HepG2 (cell line): ENCODE measurements at regions not wholly inside any gene's neighbourhood (a gene's known extent, or its start where the extent isn't known, plus 50 kb on each side); places are given as distances from the start of the nearest gene placed in this dataset.

Source experiments
- ATAC-seq: fragments of 200-7000 bp; cut with Tn5 transposase; 3 replicates; pipeline ENCODE4 v1.9.1; 2020; ENCODE audit warnings: mild to moderate bottlenecking, moderate library complexity
- BruUV-seq: library from RNA; stranded (reverse); fragments of 400-500 nt; replicated peaks from 2 replicates; lab custom pipeline; 2021; lab: Mats Ljungman, UMichigan
- CTCF ChIA-PET: fragments of 300-600 bp; formaldehyde crosslinking; extraction: SDS; loops from one replicate; lab custom pipeline; 2021; ENCODE audit warnings: low total read pairs, inconsistent platforms, low intra/inter-chr PET ratio; lab: Yijun Ruan, JAX
- POLR2A ChIA-PET: fragments of 350-600 bp; sonication (Branson Sonifier 250); formaldehyde crosslinking; loops from one replicate; lab custom pipeline; 2020; ENCODE audit warnings: antibody characterized with exemption, inconsistent platforms; lab: Yijun Ruan, JAX
- DNase-seq: peaks from one replicate; pipeline ENCODE4 v3.0.0-alpha.2; 2015; ENCODE audit warnings: low spot score
- FAIRE-seq: peaks from 3 replicates; lab custom pipeline; 2011; peaks lifted over from hg19 to GRCh38; lab: Jason Lieb, UNC
- H2AFZ ChIP-seq: one replicate; pipeline ENCODE4 v1.6.1; 2011; ENCODE audit warnings: low read length, inconsistent platforms
- H3K27ac ChIP-seq: fragments of 300-600 bp; 3 replicates; pipeline ENCODE4 v1.8.0; 2011; ENCODE audit warnings: mixed run types, mild to moderate bottlenecking, mixed read lengths, low read length, inconsistent platforms; ENCODE audit not compliant: insufficient read depth; ENCODE audit errors: extremely low read length
- H3K27me3 ChIP-seq, 2 experiments: fragments of 200-600 bp in 1 of 2; 2 replicates in 1 of 2; 3 replicates in 1 of 2; pipeline versions ENCODE4 v1.6.0 to v1.8.0; 2011; ENCODE audit warnings: low read length in 2 of 2, mild to moderate bottlenecking in 2 of 2, moderate library complexity in 2 of 2, inconsistent platforms in 1 of 2; ENCODE audit not compliant: insufficient read depth in 2 of 2, control insufficient read depth in 1 of 2
- H3K36me3 ChIP-seq, 2 experiments: fragments of 200-600 bp in 1 of 2; replicated peaks in 1 of 2; 2 replicates in 1 of 2; 3 replicates in 1 of 2; pipeline versions ENCODE4 v1.5.1 to v1.8.0; 2011; ENCODE audit warnings: low read length in 2 of 2, inconsistent platforms in 1 of 2; ENCODE audit not compliant: insufficient read depth in 2 of 2, control insufficient read depth in 1 of 2
- H3K4me1 ChIP-seq: 2 replicates; pipeline ENCODE4 v1.5.1; 2012; ENCODE audit warnings: low read length, inconsistent platforms; ENCODE audit not compliant: insufficient read depth
- H3K4me2 ChIP-seq: 2 replicates; pipeline ENCODE4 v1.6.0; 2011; ENCODE audit warnings: low read depth, low read length, inconsistent platforms
- H3K4me3 ChIP-seq, 3 experiments: fragments of 200-600 bp in 1 of 3; sonication (generic), shearing (Covaris generic) in 1 of 3; replicated peaks in 1 of 3; 2 replicates each; pipeline ENCODE4 v1.5.1; 2011 to 2016; ENCODE audit warnings: low read length in 3 of 3, inconsistent platforms in 2 of 3, low read depth in 2 of 3, mild to moderate bottlenecking in 2 of 3, control low read depth in 1 of 3, mixed read lengths in 1 of 3; ENCODE audit not compliant: insufficient read depth in 1 of 3
- H3K79me2 ChIP-seq: one replicate; pipeline ENCODE4 v1.6.1; 2011; ENCODE audit warnings: low read length, inconsistent platforms; ENCODE audit not compliant: insufficient read depth
- H3K9ac ChIP-seq: 2 replicates; pipeline ENCODE4 v1.6.0; 2011; ENCODE audit warnings: mild to moderate bottlenecking, low read depth, low read length, inconsistent platforms; ENCODE audit not compliant: insufficient read depth
- H3K9me3 ChIP-seq: 2 replicates; pipeline ENCODE4 v1.5.1; 2012; ENCODE audit warnings: mild to moderate bottlenecking, low read length
- H4K20me1 ChIP-seq: 2 replicates; pipeline ENCODE4 v1.6.0; 2011; ENCODE audit warnings: inconsistent platforms, mild to moderate bottlenecking, low read length, moderate library complexity; ENCODE audit not compliant: insufficient read depth
- AKAP8 ChIP-seq: sonication (generic); formaldehyde crosslinking; IDR thresholded peaks from 2 replicates; pipeline ENCODE4 v1.5.1; 2020; ENCODE audit warnings: mild to moderate bottlenecking, missing genetic modification reagents
- CAMTA2 ChIP-seq: sonication (generic); formaldehyde crosslinking; IDR thresholded peaks from 2 replicates; pipeline ENCODE4 v1.4.0; 2020; ENCODE audit warnings: mild to moderate bottlenecking, missing genetic modification reagents, borderline replicate concordance
- CEBPB ChIP-seq: IDR thresholded peaks from 2 replicates; pipeline ENCODE4 v1.6.1; 2011; ENCODE audit warnings: low read depth, low read length, improper control_type of control experiment, borderline replicate concordance
- FOSL1 ChIP-seq: sonication (generic); formaldehyde crosslinking; IDR thresholded peaks from 2 replicates; pipeline ENCODE4 v1.9.0; 2021; ENCODE audit warnings: missing genetic modification reagents, borderline replicate concordance
- HMG20B ChIP-seq: conservative IDR thresholded peaks from 2 replicates; pipeline ENCODE4 v1.6.1; 2016; ENCODE audit warnings: missing genetic modification reagents, missing compliant biosample characterization
- NONO ChIP-seq, 2 experiments: fragments of 450-650 bp in 1 of 2; sonication (generic) in 1 of 2; formaldehyde crosslinking in 1 of 2; IDR thresholded peaks in 1 of 2; conservative IDR thresholded peaks in 1 of 2; 2 replicates each; pipeline versions ENCODE4 v1.6.1 to v1.8.0; 2017 to 2022; ENCODE audit warnings: mild to moderate bottlenecking in 1 of 2, missing genetic modification reagents in 1 of 2, moderate library complexity in 1 of 2
- TERF1 ChIP-seq: sonication (generic); formaldehyde crosslinking; IDR thresholded peaks from 2 replicates; pipeline ENCODE4 v1.8.0; 2022; ENCODE audit warnings: mild to moderate bottlenecking, missing genetic modification reagents, moderate library complexity
- ZFP36L2 ChIP-seq: sonication (generic); formaldehyde crosslinking; IDR thresholded peaks from 2 replicates; pipeline ENCODE4 v1.4.0; 2020; ENCODE audit warnings: missing genetic modification reagents
- ZNF343 ChIP-seq: sonication (generic); formaldehyde crosslinking; IDR thresholded peaks from 2 replicates; pipeline ENCODE4 v1.4.0; 2020; ENCODE audit warnings: mild to moderate bottlenecking, missing genetic modification reagents
- ZNF549 ChIP-seq: sonication (generic); formaldehyde crosslinking; IDR thresholded peaks from 2 replicates; pipeline ENCODE4 v1.5.0; 2020; ENCODE audit warnings: missing genetic modification reagents
- WGBS: methylation state at CpG from one replicate; pipeline ENCODE4 v1.1.6; 2017; ENCODE audit warnings: low lambda C conversion rate; 5-methylcytosine and 5-hydroxymethylcytosine counted together
- in situ Hi-C: cut with HindIII; loops from 2 replicates; pipeline ENCODE4 v1.10.0; 2017; ENCODE audit warnings: low pct_unique_long_range_greater_than_20kb; ENCODE audit not compliant: extremely low pct_ligation_motif_present
- intact Hi-C: fragments of 100-400 bp; cut with micrococcal nuclease; formaldehyde crosslinking; loops from one replicate; pipeline ENCODE4 v1.10.0; 2022; ENCODE audit not compliant: unreplicated experiment
- TF ChIP-seq, protein P1 (sequence below): sonication (generic); formaldehyde crosslinking; IDR thresholded peaks from 2 replicates; pipeline ENCODE4 v1.5.0; 2020; ENCODE audit warnings: mild to moderate bottlenecking, missing genetic modification reagents, borderline replicate concordance
- TF ChIP-seq, protein P2 (sequence below): sonication (generic); formaldehyde crosslinking; IDR thresholded peaks from 2 replicates; pipeline ENCODE4 v1.4.0; 2020; ENCODE audit warnings: missing genetic modification reagents

DNA sequence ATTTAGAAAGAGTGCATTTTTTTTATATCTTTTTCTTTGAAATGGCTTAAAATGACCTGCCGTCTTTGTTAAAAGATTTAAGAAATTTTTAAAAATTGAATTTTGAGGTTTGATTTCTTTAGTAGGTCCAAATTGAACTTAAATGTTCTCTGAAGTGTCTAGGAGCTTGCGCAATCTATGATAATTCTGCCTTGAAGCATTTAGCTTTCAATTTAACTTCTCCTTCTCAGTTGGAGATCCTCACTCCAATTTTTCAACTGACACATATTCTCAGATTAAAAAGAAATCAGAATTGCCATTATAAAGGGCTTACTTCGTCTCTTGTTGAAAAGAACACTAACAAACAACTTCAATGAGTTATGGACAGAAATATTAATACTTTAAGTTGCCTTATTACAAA, 273.5 kb downstream of the TMA16 start:
- no peaks in the 10 kb centered on the region for H3K79me2 ChIP-seq
- TF ChIP-seq CEBPB (peak; percentile 27; the same call in 1 of the 2 replicates), AKAP8 (no peak)
- no peak overlapping the region for H3K4me2 ChIP-seq
- intact Hi-C loops (no loop called here), in situ Hi-C loops (no loop called here)
- H4K20me1 ChIP-seq: no peaks in the 10 kb centered on the region
- H3K36me3 ChIP-seq: no peaks in the 10 kb centered on the region
- H3K4me3 ChIP-seq: no peak overlapping the region
- FAIRE-seq (no peak), DNase-seq (no peak), ATAC-seq (no peak)
- no peaks in the 10 kb centered on the region for H3K27me3 ChIP-seq
- no peak overlapping the region for H3K27ac ChIP-seq
- CTCF ChIA-PET: no interaction called here
- 4% methylated on average over 3 of the region's 3 CpGs for WGBS
- no peaks in the 10 kb centered on the region for H3K4me1 ChIP-seq
- BruUV-seq: no TSS peak
- POLR2A ChIA-PET: no interaction called here
- no peak overlapping the region for H2AFZ ChIP-seq
- H3K9ac ChIP-seq: no peak overlapping the region
- no peaks in the 10 kb centered on the region for H3K9me3 ChIP-seq

GRCh38 chr4:163772238-163772637, 277.7 kb downstream of the TMA16 start:
- Histone ChIP-seq H3K36me3 (no peaks in the 10 kb centered on the region), H3K27ac (no peak overlapping the region), H2AFZ (no peak overlapping the region), H3K9ac (no peak overlapping the region)
- POLR2A ChIA-PET: no interaction called here
- no peak for TF ChIP-seq ZNF343 (CRISPR knock-in tag)
- TF ChIP-seq CAMTA2: no peak
- no peak for TF ChIP-seq ZFP36L2
- TF ChIP-seq FOSL1 (CRISPR knock-in tag): no peak
- TF ChIP-seq, protein P1, sequence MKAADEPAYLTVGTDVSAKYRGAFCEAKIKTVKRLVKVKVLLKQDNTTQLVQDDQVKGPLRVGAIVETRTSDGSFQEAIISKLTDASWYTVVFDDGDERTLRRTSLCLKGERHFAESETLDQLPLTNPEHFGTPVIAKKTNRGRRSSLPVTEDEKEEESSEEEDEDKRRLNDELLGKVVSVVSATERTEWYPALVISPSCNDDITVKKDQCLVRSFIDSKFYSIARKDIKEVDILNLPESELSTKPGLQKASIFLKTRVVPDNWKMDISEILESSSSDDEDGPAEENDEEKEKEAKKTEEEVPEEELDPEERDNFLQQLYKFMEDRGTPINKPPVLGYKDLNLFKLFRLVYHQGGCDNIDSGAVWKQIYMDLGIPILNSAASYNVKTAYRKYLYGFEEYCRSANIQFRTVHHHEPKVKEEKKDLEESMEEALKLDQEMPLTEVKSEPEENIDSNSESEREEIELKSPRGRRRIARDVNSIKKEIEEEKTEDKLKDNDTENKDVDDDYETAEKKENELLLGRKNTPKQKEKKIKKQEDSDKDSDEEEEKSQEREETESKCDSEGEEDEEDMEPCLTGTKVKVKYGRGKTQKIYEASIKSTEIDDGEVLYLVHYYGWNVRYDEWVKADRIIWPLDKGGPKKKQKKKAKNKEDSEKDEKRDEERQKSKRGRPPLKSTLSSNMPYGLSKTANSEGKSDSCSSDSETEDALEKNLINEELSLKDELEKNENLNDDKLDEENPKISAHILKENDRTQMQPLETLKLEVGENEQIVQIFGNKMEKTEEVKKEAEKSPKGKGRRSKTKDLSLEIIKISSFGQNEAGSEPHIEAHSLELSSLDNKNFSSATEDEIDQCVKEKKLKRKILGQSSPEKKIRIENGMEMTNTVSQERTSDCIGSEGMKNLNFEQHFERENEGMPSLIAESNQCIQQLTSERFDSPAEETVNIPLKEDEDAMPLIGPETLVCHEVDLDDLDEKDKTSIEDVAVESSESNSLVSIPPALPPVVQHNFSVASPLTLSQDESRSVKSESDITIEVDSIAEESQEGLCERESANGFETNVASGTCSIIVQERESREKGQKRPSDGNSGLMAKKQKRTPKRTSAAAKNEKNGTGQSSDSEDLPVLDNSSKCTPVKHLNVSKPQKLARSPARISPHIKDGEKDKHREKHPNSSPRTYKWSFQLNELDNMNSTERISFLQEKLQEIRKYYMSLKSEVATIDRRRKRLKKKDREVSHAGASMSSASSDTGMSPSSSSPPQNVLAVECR (CRISPR knock-in tag): no peak
- TF ChIP-seq NONO (IDR thresholded peaks at IDR 0.05): no peak
- no peak for TF ChIP-seq NONO (CRISPR knock-in tag; conservative IDR thresholded peaks at IDR 0.05)
- TF ChIP-seq TERF1 (CRISPR knock-in tag): no peak
- TF ChIP-seq ZNF549 (CRISPR knock-in tag): no peak
- TF ChIP-seq, protein P2, sequence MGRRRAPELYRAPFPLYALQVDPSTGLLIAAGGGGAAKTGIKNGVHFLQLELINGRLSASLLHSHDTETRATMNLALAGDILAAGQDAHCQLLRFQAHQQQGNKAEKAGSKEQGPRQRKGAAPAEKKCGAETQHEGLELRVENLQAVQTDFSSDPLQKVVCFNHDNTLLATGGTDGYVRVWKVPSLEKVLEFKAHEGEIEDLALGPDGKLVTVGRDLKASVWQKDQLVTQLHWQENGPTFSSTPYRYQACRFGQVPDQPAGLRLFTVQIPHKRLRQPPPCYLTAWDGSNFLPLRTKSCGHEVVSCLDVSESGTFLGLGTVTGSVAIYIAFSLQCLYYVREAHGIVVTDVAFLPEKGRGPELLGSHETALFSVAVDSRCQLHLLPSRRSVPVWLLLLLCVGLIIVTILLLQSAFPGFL (CRISPR knock-in tag): no peak
- TF ChIP-seq HMG20B (CRISPR knock-in tag): no peak
- TF ChIP-seq, all 625 proteins: peak for 0
- no peak overlapping the region for H3K4me2 ChIP-seq
- BruUV-seq: no TSS peak
- DNase-seq: no peak
- no peaks in the 10 kb centered on the region for H3K4me1 ChIP-seq
- intact Hi-C loops: no loop called here
- H4K20me1 ChIP-seq: no peaks in the 10 kb centered on the region
- WGBS: 0% methylated on average over 1 of the region's 1 CpG
- FAIRE-seq: no peak
- no peak for ATAC-seq
- H3K4me3 ChIP-seq: no peak overlapping the region
- in situ Hi-C loops: no loop called here
- no peaks in the 10 kb centered on the region for H3K9me3 ChIP-seq
- H3K27me3 ChIP-seq: no peaks in the 10 kb centered on the region
- CTCF ChIA-PET: no interaction called here
- H3K79me2 ChIP-seq: no peaks in the 10 kb centered on the region
